ENCODE measurements at regions not wholly inside any gene's neighbourhood (a gene's known extent, or its start where the extent isn't known, plus 50 kb on each side); places are given as distances from the start of the nearest gene placed in this dataset.

DNA sequence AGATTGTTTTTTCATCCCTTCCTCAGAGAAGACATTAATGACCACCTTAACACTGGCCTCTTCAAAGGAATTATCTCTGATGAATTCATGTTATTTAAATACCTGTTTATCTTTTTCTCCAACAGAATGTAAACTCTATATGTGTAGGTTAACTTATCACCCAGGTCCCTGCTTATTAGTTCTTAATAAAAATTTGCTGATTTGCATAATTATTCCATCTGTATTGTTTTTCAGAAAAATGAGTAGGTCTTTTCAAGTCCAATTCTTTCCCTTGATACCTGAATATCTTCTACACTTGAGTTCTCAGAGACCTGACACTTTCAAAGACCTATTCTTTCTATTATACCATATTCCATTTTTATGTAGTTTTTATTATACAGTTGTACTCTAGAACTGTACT is 886.7 kb upstream of the TMPRSS15 start:
- DNase-seq (ENCODE audit: low spot score) = no peak
- in situ Hi-C loops (cut with MboI; ENCODE audit: low sequenced_read_pairs, unreplicated experiment) = no loop called here
- TF ChIP-seq, protein P1, sequence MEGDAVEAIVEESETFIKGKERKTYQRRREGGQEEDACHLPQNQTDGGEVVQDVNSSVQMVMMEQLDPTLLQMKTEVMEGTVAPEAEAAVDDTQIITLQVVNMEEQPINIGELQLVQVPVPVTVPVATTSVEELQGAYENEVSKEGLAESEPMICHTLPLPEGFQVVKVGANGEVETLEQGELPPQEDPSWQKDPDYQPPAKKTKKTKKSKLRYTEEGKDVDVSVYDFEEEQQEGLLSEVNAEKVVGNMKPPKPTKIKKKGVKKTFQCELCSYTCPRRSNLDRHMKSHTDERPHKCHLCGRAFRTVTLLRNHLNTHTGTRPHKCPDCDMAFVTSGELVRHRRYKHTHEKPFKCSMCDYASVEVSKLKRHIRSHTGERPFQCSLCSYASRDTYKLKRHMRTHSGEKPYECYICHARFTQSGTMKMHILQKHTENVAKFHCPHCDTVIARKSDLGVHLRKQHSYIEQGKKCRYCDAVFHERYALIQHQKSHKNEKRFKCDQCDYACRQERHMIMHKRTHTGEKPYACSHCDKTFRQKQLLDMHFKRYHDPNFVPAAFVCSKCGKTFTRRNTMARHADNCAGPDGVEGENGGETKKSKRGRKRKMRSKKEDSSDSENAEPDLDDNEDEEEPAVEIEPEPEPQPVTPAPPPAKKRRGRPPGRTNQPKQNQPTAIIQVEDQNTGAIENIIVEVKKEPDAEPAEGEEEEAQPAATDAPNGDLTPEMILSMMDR (IDR thresholded peaks at IDR 0.05; ENCODE audit: borderline replicate concordance, control extremely low read depth, extremely low read depth, insufficient read depth, missing control alignments) = no peak

DNA sequence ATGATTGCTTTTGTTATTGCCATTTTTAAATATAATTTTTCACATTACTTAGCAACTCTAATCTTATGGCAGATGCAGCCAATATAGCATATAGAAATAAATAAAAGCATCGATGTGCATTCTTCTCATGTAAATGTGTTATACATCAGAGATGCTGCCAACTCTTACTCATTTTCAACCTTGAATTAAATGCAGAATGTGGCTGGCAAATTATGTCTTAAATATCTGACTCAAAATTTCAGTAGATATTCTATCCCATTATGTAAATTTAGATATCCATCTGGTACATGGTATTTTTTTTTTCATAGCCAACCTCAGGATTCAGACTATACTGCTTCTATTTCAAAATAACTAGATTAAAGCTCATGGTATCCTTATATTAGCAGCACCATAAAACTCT is 916.7 kb upstream of the TMPRSS15 start:
- DNase-seq (ENCODE audit: low spot score) = no peak
- in situ Hi-C loops (cut with MboI; ENCODE audit: low sequenced_read_pairs, unreplicated experiment) = no loop called here
- TF ChIP-seq, protein P1 (IDR thresholded peaks at IDR 0.05; ENCODE audit: borderline replicate concordance, control extremely low read depth, extremely low read depth, insufficient read depth, missing control alignments) = no peak

DNA sequence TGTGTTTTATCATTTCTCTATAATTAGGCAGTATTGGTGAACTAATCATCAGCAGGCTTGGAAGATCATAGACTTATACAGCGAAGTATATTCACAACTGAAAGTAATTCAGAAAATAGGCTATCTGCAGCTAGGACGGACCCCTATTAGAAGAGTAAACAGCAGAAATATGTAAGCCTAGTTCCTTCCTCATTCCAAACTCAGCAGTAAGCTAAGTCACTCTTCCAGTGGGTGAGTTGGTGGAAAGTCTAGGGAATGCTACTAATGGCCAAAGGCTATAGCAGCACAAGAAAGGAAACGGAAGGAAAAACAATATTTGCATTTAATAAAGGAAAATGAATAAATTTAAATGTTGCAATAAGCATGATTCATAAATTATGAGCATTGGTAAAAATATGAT is 918.1 kb upstream of the TMPRSS15 start:
- in situ Hi-C loops (cut with MboI; ENCODE audit: low sequenced_read_pairs, unreplicated experiment) = no loop called here
- DNase-seq (ENCODE audit: low spot score) = no peak
- TF ChIP-seq, protein P1 (IDR thresholded peaks at IDR 0.05; ENCODE audit: borderline replicate concordance, control extremely low read depth, extremely low read depth, insufficient read depth, missing control alignments) = no peak

DNA sequence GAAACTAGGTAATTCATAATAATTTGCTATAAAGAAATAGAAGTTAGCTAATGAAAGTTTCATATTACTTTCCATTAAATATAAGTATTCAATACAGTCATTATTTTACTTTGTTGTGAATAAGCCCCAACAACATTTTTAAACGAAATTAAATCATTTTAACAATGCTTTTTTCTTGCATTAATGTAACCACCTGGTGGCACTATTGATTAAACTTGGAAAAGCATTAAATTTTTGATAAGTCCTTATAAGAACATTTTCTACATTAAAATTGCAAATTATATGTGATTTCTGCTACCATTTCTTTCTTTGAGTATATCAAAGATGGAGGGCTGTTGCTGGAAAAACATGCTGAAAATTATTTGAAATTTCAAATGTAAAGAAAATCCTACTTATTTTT is 918.8 kb upstream of the TMPRSS15 start:
- no peak for DNase-seq (ENCODE audit: low spot score)
- TF ChIP-seq, protein P1 (IDR thresholded peaks at IDR 0.05; ENCODE audit: borderline replicate concordance, control extremely low read depth, extremely low read depth, insufficient read depth, missing control alignments) = no peak

DNA sequence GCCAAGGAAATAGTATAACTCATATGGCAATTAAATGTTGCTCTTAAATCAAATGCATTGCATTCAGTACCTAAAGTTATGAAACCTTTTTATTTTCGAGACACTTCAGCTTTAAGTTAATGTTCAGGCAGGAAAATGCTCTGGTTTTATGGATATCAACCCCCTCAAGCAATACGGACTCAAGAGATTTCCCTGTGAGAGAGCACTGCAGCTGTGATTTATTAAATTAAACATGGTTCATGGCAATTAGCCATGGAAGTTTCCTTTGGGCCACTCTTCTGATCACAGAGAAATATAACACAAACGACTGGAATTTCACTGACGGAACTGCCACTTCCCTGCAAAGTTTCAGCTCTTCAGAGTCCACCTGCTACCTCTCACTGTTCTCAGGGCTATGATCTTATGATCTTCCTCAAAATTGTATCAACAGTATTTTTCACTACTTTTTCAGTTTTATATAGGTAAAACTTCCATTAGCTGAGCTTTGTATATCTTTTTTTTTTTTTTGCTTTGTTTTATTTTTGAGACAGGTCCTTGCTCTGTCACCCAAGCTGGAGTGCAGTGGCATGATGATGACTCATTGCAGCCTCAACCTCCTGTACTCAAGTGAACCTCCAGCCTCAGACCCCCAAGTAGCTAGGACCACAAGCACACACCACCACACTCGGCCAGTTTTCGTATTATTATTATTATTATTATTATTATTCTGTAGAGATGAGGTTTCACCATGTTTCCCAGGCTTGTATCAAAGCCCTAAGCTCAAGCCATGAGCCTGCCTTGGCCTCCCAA is 923.1 kb upstream of the TMPRSS15 start:
- TF ChIP-seq, protein P1 (IDR thresholded peaks at IDR 0.05; ENCODE audit: borderline replicate concordance, control extremely low read depth, extremely low read depth, insufficient read depth, missing control alignments) = no peak
- in situ Hi-C loops (cut with MboI; ENCODE audit: low sequenced_read_pairs, unreplicated experiment) = no loop called here
- no peak for DNase-seq (ENCODE audit: low spot score)

More for the DNA sequence above, 918.8 kb upstream of the TMPRSS15 start:
- in situ Hi-C loops (cut with MboI; ENCODE audit: low sequenced_read_pairs, unreplicated experiment) = no loop called here

DNA sequence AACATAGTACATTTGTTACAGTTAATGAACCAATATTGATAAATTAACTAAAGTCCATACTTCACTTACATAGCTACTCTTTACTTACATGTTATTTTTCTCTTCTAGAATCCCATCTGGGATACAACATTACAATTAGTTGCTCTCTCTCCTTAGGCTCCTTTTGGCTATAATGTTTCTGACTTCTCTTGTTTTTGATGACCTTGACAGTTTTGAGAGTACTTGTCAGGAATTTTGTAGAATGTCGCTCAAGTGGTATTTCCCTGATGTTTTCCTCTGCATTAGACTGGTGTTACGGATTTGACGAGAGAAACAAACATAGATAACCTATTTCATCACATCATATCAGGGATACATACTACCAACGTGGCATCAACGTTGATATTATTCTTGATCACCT is 925.4 kb upstream of the TMPRSS15 start:
- no peak for DNase-seq (ENCODE audit: low spot score)
- TF ChIP-seq, protein P1 (IDR thresholded peaks at IDR 0.05; ENCODE audit: borderline replicate concordance, control extremely low read depth, extremely low read depth, insufficient read depth, missing control alignments) = no peak
- in situ Hi-C loops (cut with MboI; ENCODE audit: low sequenced_read_pairs, unreplicated experiment) = no loop called here
